K562 (cell line): ENCODE measurements at regions not wholly inside any gene's neighbourhood (a gene's known extent, or its start where the extent isn't known, plus 50 kb on each side); places are given as distances from the start of the nearest gene placed in this dataset.

Source experiments
- HLTF ChIP-seq: fragments of 450-650 bp; IDR thresholded peaks from 2 replicates; pipeline ENCODE4 v1.6.1; 2016
- KHSRP ChIP-seq: fragments of 450-650 bp; IDR thresholded peaks from 2 replicates; pipeline ENCODE4 v1.6.1; 2017
- SRSF7 ChIP-seq: fragments of 200-400 bp; formaldehyde crosslinking; optimal IDR thresholded peaks from 2 replicates; pipeline ENCODE3; 2017; ENCODE audit warnings: mild to moderate bottlenecking, low read depth, low read length
- TF ChIP-seq, protein P1 (sequence below): sonication (generic); formaldehyde crosslinking; IDR thresholded peaks from 2 replicates; pipeline ENCODE4 v1.8.0; 2023; ENCODE audit warnings: missing genetic modification reagents, mild to moderate bottlenecking, borderline replicate concordance
- TF ChIP-seq, protein P2 (sequence below): fragments of 450-650 bp; IDR thresholded peaks from 2 replicates; pipeline ENCODE4 v1.6.1; 2016; ENCODE audit warnings: mild to moderate bottlenecking, moderate library complexity

DNA sequence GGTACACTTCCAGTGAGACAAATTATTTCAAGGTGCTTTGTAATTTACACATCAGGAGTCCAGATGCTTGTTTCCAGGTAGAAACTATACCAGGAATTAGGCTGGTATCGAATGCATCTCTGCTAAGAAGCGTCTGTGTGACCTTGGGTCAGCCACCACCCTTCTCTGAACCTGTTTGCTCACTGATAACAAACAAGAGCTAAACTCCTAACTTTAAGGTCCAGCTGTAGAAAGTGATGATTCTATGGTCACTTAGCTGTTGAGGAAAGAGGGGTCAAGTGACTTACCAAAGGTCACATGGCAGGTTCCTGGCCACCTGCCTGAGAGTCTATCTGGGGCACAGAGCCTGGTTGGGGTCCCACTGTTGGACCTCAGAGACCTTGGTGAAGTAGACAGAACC, 95.4 kb downstream of the HIF1AN start (continued):
- TF ChIP-seq KHSRP (no peak), HLTF (no peak), SRSF7 (no peak)
- TF ChIP-seq, protein P1, sequence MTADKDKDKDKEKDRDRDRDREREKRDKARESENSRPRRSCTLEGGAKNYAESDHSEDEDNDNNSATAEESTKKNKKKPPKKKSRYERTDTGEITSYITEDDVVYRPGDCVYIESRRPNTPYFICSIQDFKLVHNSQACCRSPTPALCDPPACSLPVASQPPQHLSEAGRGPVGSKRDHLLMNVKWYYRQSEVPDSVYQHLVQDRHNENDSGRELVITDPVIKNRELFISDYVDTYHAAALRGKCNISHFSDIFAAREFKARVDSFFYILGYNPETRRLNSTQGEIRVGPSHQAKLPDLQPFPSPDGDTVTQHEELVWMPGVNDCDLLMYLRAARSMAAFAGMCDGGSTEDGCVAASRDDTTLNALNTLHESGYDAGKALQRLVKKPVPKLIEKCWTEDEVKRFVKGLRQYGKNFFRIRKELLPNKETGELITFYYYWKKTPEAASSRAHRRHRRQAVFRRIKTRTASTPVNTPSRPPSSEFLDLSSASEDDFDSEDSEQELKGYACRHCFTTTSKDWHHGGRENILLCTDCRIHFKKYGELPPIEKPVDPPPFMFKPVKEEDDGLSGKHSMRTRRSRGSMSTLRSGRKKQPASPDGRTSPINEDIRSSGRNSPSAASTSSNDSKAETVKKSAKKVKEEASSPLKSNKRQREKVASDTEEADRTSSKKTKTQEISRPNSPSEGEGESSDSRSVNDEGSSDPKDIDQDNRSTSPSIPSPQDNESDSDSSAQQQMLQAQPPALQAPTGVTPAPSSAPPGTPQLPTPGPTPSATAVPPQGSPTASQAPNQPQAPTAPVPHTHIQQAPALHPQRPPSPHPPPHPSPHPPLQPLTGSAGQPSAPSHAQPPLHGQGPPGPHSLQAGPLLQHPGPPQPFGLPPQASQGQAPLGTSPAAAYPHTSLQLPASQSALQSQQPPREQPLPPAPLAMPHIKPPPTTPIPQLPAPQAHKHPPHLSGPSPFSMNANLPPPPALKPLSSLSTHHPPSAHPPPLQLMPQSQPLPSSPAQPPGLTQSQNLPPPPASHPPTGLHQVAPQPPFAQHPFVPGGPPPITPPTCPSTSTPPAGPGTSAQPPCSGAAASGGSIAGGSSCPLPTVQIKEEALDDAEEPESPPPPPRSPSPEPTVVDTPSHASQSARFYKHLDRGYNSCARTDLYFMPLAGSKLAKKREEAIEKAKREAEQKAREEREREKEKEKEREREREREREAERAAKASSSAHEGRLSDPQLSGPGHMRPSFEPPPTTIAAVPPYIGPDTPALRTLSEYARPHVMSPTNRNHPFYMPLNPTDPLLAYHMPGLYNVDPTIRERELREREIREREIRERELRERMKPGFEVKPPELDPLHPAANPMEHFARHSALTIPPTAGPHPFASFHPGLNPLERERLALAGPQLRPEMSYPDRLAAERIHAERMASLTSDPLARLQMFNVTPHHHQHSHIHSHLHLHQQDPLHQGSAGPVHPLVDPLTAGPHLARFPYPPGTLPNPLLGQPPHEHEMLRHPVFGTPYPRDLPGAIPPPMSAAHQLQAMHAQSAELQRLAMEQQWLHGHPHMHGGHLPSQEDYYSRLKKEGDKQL = no peak
- TF ChIP-seq, protein P2, sequence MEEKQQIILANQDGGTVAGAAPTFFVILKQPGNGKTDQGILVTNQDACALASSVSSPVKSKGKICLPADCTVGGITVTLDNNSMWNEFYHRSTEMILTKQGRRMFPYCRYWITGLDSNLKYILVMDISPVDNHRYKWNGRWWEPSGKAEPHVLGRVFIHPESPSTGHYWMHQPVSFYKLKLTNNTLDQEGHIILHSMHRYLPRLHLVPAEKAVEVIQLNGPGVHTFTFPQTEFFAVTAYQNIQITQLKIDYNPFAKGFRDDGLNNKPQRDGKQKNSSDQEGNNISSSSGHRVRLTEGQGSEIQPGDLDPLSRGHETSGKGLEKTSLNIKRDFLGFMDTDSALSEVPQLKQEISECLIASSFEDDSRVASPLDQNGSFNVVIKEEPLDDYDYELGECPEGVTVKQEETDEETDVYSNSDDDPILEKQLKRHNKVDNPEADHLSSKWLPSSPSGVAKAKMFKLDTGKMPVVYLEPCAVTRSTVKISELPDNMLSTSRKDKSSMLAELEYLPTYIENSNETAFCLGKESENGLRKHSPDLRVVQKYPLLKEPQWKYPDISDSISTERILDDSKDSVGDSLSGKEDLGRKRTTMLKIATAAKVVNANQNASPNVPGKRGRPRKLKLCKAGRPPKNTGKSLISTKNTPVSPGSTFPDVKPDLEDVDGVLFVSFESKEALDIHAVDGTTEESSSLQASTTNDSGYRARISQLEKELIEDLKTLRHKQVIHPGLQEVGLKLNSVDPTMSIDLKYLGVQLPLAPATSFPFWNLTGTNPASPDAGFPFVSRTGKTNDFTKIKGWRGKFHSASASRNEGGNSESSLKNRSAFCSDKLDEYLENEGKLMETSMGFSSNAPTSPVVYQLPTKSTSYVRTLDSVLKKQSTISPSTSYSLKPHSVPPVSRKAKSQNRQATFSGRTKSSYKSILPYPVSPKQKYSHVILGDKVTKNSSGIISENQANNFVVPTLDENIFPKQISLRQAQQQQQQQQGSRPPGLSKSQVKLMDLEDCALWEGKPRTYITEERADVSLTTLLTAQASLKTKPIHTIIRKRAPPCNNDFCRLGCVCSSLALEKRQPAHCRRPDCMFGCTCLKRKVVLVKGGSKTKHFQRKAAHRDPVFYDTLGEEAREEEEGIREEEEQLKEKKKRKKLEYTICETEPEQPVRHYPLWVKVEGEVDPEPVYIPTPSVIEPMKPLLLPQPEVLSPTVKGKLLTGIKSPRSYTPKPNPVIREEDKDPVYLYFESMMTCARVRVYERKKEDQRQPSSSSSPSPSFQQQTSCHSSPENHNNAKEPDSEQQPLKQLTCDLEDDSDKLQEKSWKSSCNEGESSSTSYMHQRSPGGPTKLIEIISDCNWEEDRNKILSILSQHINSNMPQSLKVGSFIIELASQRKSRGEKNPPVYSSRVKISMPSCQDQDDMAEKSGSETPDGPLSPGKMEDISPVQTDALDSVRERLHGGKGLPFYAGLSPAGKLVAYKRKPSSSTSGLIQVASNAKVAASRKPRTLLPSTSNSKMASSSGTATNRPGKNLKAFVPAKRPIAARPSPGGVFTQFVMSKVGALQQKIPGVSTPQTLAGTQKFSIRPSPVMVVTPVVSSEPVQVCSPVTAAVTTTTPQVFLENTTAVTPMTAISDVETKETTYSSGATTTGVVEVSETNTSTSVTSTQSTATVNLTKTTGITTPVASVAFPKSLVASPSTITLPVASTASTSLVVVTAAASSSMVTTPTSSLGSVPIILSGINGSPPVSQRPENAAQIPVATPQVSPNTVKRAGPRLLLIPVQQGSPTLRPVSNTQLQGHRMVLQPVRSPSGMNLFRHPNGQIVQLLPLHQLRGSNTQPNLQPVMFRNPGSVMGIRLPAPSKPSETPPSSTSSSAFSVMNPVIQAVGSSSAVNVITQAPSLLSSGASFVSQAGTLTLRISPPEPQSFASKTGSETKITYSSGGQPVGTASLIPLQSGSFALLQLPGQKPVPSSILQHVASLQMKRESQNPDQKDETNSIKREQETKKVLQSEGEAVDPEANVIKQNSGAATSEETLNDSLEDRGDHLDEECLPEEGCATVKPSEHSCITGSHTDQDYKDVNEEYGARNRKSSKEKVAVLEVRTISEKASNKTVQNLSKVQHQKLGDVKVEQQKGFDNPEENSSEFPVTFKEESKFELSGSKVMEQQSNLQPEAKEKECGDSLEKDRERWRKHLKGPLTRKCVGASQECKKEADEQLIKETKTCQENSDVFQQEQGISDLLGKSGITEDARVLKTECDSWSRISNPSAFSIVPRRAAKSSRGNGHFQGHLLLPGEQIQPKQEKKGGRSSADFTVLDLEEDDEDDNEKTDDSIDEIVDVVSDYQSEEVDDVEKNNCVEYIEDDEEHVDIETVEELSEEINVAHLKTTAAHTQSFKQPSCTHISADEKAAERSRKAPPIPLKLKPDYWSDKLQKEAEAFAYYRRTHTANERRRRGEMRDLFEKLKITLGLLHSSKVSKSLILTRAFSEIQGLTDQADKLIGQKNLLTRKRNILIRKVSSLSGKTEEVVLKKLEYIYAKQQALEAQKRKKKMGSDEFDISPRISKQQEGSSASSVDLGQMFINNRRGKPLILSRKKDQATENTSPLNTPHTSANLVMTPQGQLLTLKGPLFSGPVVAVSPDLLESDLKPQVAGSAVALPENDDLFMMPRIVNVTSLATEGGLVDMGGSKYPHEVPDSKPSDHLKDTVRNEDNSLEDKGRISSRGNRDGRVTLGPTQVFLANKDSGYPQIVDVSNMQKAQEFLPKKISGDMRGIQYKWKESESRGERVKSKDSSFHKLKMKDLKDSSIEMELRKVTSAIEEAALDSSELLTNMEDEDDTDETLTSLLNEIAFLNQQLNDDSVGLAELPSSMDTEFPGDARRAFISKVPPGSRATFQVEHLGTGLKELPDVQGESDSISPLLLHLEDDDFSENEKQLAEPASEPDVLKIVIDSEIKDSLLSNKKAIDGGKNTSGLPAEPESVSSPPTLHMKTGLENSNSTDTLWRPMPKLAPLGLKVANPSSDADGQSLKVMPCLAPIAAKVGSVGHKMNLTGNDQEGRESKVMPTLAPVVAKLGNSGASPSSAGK = no peak
